Cardiac muscle cell (in vitro differentiated cells and primary cell): ENCODE measurements at regions not wholly inside any gene's neighbourhood (a gene's known extent, or its start where the extent isn't known, plus 50 kb on each side); places are given as distances from the start of the nearest gene placed in this dataset.

Experiments
- DNase-seq, 2 donors: peaks; one replicate each; pipeline versions ENCODE4 v3.0.0 to v3.0.0-alpha.2; 2010 to 2017; ENCODE audit warnings: low read depth in 1 of 2, low spot score in 1 of 2
- H3K27ac ChIP-seq: fragments of 200-600 bp; sonication (generic); 2 replicates; pipeline ENCODE4 v1.5.1; 2016
- H3K27me3 ChIP-seq: fragments of 200-600 bp; sonication (generic); 2 replicates; pipeline ENCODE4 v1.6.0; 2016; ENCODE audit warnings: control low read depth
- H3K36me3 ChIP-seq: fragments of 200-600 bp; sonication (generic); 2 replicates; pipeline ENCODE4 v1.5.1; 2016; ENCODE audit warnings: control low read depth
- H3K4me1 ChIP-seq: fragments of 200-600 bp; sonication (generic); 2 replicates; pipeline ENCODE4 v1.8.1; 2017; ENCODE audit warnings: low read depth, mild to moderate bottlenecking, mixed run types
- H3K4me3 ChIP-seq: fragments of 200-600 bp; sonication (generic); 2 replicates; pipeline ENCODE4 v1.5.1; 2016; ENCODE audit warnings: mild to moderate bottlenecking
- H3K9me3 ChIP-seq: fragments of 200-600 bp; sonication (generic); 2 replicates; pipeline ENCODE4 v1.5.1; 2017; ENCODE audit warnings: low read depth, mild to moderate bottlenecking, control low read depth
- CTCF ChIP-seq: IDR thresholded peaks from 2 replicates; pipeline ENCODE4 v1.5.1; 2012; ENCODE audit warnings: low read depth, mild to moderate bottlenecking, low read length

- DNase-seq, result no peak
- H3K27me3 ChIP-seq, result no peaks in the 10 kb centered on the region
These were observed 130.5 kb downstream of the VEGFA start for GRCh38 chr6:43900560-43900915.

GRCh38 chr6:43899830-43900229 is 129.8 kb downstream of the VEGFA start:
- DNase-seq, result no peak
- Histone ChIP-seq H3K36me3 (no peaks in the 10 kb centered on the region), H3K27ac (no peak overlapping the region), H3K9me3 (no peaks in the 10 kb centered on the region), H3K27me3 (no peaks in the 10 kb centered on the region), H3K4me1 (peaks cover 32% of the 10 kb centered on the region), H3K4me3 (no peak overlapping the region)
- TF ChIP-seq CTCF, result no peak

More at GRCh38 chr6:43900560-43900915, 130.5 kb downstream of the VEGFA start:
- Histone ChIP-seq H3K27ac (no peak overlapping the region), H3K4me3 (no peak overlapping the region), H3K36me3 (no peaks in the 10 kb centered on the region), H3K9me3 (no peaks in the 10 kb centered on the region), H3K4me1 (peaks cover 32% of the 10 kb centered on the region)
- no peak for TF ChIP-seq CTCF

- no peaks in the 10 kb centered on the region for H3K27me3 ChIP-seq
- H3K4me3 ChIP-seq, result no peak overlapping the region
- no peak for TF ChIP-seq CTCF
- H3K4me1 ChIP-seq, result peaks cover 24% of the 10 kb centered on the region
- no peaks in the 10 kb centered on the region for H3K9me3 ChIP-seq
- no peaks in the 10 kb centered on the region for H3K36me3 ChIP-seq
- DNase-seq, result no peak
- H3K27ac ChIP-seq, result no peak overlapping the region
These were observed 128.5 kb downstream of the VEGFA start for GRCh38 chr6:43898358-43899131.

- DNase-seq, result no peak
- Histone ChIP-seq H3K9me3 (no peaks in the 10 kb centered on the region), H3K4me3 (no peak overlapping the region), H3K36me3 (no peaks in the 10 kb centered on the region), H3K27me3 (no peaks in the 10 kb centered on the region), H3K27ac (peak overlapping the region; percentile 34), H3K4me1 (peaks cover 23% of the 10 kb centered on the region)
- TF ChIP-seq CTCF, result no peak
These were observed 127.7 kb downstream of the VEGFA start for GRCh38 chr6:43897571-43898302.

- H3K9me3 ChIP-seq, result no peaks in the 10 kb centered on the region
- H3K27ac ChIP-seq, result peak overlapping the region; percentile 34
- DNase-seq, result peak in 1 of 2 donors; percentile 31
- H3K27me3 ChIP-seq, result no peaks in the 10 kb centered on the region
- peaks cover 17% of the 10 kb centered on the region for H3K4me1 ChIP-seq
- H3K4me3 ChIP-seq, result no peak overlapping the region
- no peak for TF ChIP-seq CTCF
- no peaks in the 10 kb centered on the region for H3K36me3 ChIP-seq
These were observed 126.6 kb downstream of the VEGFA start for GRCh38 chr6:43896329-43897255.
